MM.1S (cell line): ENCODE measurements at regions not wholly inside any gene's neighbourhood (a gene's known extent, or its start where the extent isn't known, plus 50 kb on each side); places are given as distances from the start of the nearest gene placed in this dataset.

Experiments
- DNase-seq: peaks from one replicate; pipeline ENCODE4 v3.0.0-alpha.2; 2015
- H2AFZ ChIP-seq: fragments of 300-600 bp; sonication (generic); 2 replicates; pipeline ENCODE4 v1.6.0; 2016; ENCODE audit warnings: antibody characterized with exemption, low read length
- H3F3A ChIP-seq: fragments of 300-600 bp; sonication (generic); 2 replicates; pipeline ENCODE4 v1.6.1; 2016; ENCODE audit warnings: mild to moderate bottlenecking, antibody characterized with exemption, low read length, moderate library complexity, mixed read lengths; ENCODE audit not compliant: insufficient read depth
- H3K27ac ChIP-seq: fragments of 300-600 bp; sonication (generic); 2 replicates; pipeline ENCODE4 v1.5.1; 2016; ENCODE audit warnings: mild to moderate bottlenecking, low read length
- H3K27me3 ChIP-seq: fragments of 300-600 bp; sonication (generic); replicated peaks from 2 replicates; pipeline ENCODE4 v1.6.0; 2016; ENCODE audit warnings: low read length; ENCODE audit not compliant: insufficient read depth
- H3K36me3 ChIP-seq: fragments of 300-600 bp; sonication (generic); replicated peaks from 2 replicates; pipeline ENCODE4 v1.6.1; 2016; ENCODE audit warnings: mild to moderate bottlenecking, low read length, mixed read lengths; ENCODE audit not compliant: insufficient read depth
- H3K4me1 ChIP-seq: fragments of 300-600 bp; sonication (generic); 2 replicates; pipeline ENCODE4 v1.6.1; 2016; ENCODE audit warnings: low read length, mixed read lengths
- H3K4me2 ChIP-seq: fragments of 300-600 bp; sonication (generic); 2 replicates; pipeline ENCODE4 v1.6.0; 2016; ENCODE audit warnings: low read depth, low read length
- H3K4me3 ChIP-seq: fragments of 300-600 bp; sonication (generic); 2 replicates; pipeline ENCODE4 v1.5.1; 2016; ENCODE audit warnings: low read length, mixed read lengths
- H3K79me2 ChIP-seq: fragments of 300-600 bp; sonication (generic); 2 replicates; pipeline ENCODE4 v1.6.1; 2016; ENCODE audit warnings: mixed run types, low read length, mixed read lengths
- H3K9ac ChIP-seq: fragments of 300-600 bp; sonication (generic); 2 replicates; pipeline ENCODE4 v1.6.1; 2016; ENCODE audit warnings: low read length, mixed read lengths
- H3K9me2 ChIP-seq: fragments of 300-600 bp; sonication (generic); replicated peaks from 2 replicates; pipeline ENCODE4 v1.6.1; 2016; ENCODE audit warnings: mild to moderate bottlenecking, low read length, mixed read lengths; ENCODE audit not compliant: insufficient read depth
- H3K9me3 ChIP-seq: fragments of 300-600 bp; sonication (generic); replicated peaks from 2 replicates; pipeline ENCODE4 v1.6.1; 2016; ENCODE audit warnings: mild to moderate bottlenecking, low read length, mixed read lengths; ENCODE audit not compliant: insufficient read depth
- H4K20me1 ChIP-seq: fragments of 300-600 bp; sonication (generic); 2 replicates; pipeline ENCODE4 v1.6.1; 2016; ENCODE audit warnings: mild to moderate bottlenecking, low read length, moderate library complexity, mixed read lengths; ENCODE audit not compliant: insufficient read depth
- CTCF ChIP-seq: fragments of 300-600 bp; sonication (generic); IDR thresholded peaks from 2 replicates; pipeline ENCODE4 v1.5.1; 2016; ENCODE audit warnings: antibody characterized with exemption, low read length, mixed read lengths
- EZH2 ChIP-seq: fragments of 300-600 bp; sonication (generic); optimal IDR thresholded peaks from 2 replicates; pipeline ENCODE3; 2017; ENCODE audit warnings: low read depth, mild to moderate bottlenecking, antibody characterized with exemption, low read length, mixed read lengths
- EZH2phosphoT487 ChIP-seq: fragments of 300-600 bp; sonication (generic); IDR thresholded peaks from 2 replicates; pipeline ENCODE4 v1.6.1; 2018; ENCODE audit warnings: antibody characterized with exemption, low read length

- peaks cover 7% of the 10 kb centered on the region; the same call in 1 of the 2 replicates for H3K4me1 ChIP-seq
- H3K4me2 ChIP-seq, result no peak overlapping the region
- H3K79me2 ChIP-seq, result no peaks in the 10 kb centered on the region
- 0 out of 2 replicates have a peak, but pooled peaks cover 5% of the 10 kb centered on the region for H3K27me3 ChIP-seq
- TF ChIP-seq EZH2 (no peak), EZH2phosphoT487 (no peak), CTCF (no peak)
- H3K9me3 ChIP-seq, result no peaks in the 10 kb centered on the region
- H3K4me3 ChIP-seq, result no peak overlapping the region
- H3K9ac ChIP-seq, result no peak overlapping the region
- no peak overlapping the region for H2AFZ ChIP-seq
- H3F3A ChIP-seq, result no peaks in the 10 kb centered on the region
- no peaks in the 10 kb centered on the region for H3K36me3 ChIP-seq
- no peaks in the 10 kb centered on the region for H3K9me2 ChIP-seq
- H4K20me1 ChIP-seq, result no peaks in the 10 kb centered on the region
- H3K27ac ChIP-seq, result no peak overlapping the region
- no peak for DNase-seq
These were observed 306.5 kb upstream of the NR5A2 start for GRCh38 chr1:199721001-199721400.

GRCh38 chr1:199723250-199723956 lies 304.1 kb upstream of the NR5A2 start:
- Histone ChIP-seq H3K36me3 (no peaks in the 10 kb centered on the region), H4K20me1 (no peaks in the 10 kb centered on the region), H3K9me3 (no peaks in the 10 kb centered on the region), H3K79me2 (no peaks in the 10 kb centered on the region), H3K4me3 (no peak overlapping the region), H3K27ac (no peak overlapping the region), H3K9me2 (no peaks in the 10 kb centered on the region), H3F3A (no peaks in the 10 kb centered on the region), H2AFZ (no peak overlapping the region), H3K4me1 (peaks cover 7% of the 10 kb centered on the region; the same call in 1 of the 2 replicates), H3K4me2 (no peak overlapping the region), H3K9ac (no peak overlapping the region), H3K27me3 (0 out of 2 replicates have a peak, but pooled peaks cover 12% of the 10 kb centered on the region)
- no peak for TF ChIP-seq EZH2
- no peak for DNase-seq

GRCh38 chr1:199724049-199724448 lies 303.5 kb upstream of the NR5A2 start:
- Histone ChIP-seq H3K9ac (no peak overlapping the region), H3F3A (no peaks in the 10 kb centered on the region), H3K9me3 (no peaks in the 10 kb centered on the region), H2AFZ (no peak overlapping the region), H4K20me1 (no peaks in the 10 kb centered on the region), H3K4me3 (no peak overlapping the region), H3K4me1 (peaks cover 7% of the 10 kb centered on the region; the same call in 1 of the 2 replicates), H3K27ac (no peak overlapping the region), H3K27me3 (0 out of 2 replicates have a peak, but pooled peaks cover 12% of the 10 kb centered on the region), H3K36me3 (no peaks in the 10 kb centered on the region), H3K79me2 (no peaks in the 10 kb centered on the region), H3K4me2 (no peak overlapping the region), H3K9me2 (no peaks in the 10 kb centered on the region)
- DNase-seq, result no peak
- TF ChIP-seq EZH2phosphoT487 (no peak), EZH2 (no peak)

- Histone ChIP-seq H3K36me3 (no peaks in the 10 kb centered on the region), H3K9me2 (no peaks in the 10 kb centered on the region), H3K79me2 (no peaks in the 10 kb centered on the region), H3K9me3 (no peaks in the 10 kb centered on the region), H3K9ac (no peak overlapping the region), H3K4me2 (no peak overlapping the region), H3K4me1 (peaks cover 7% of the 10 kb centered on the region; the same call in 1 of the 2 replicates), H3F3A (no peaks in the 10 kb centered on the region), H3K27me3 (0 out of 2 replicates have a peak, but pooled peaks cover 12% of the 10 kb centered on the region), H3K27ac (no peak overlapping the region), H3K4me3 (no peak overlapping the region), H4K20me1 (no peaks in the 10 kb centered on the region), H2AFZ (no peak overlapping the region)
- no peak for TF ChIP-seq CTCF
- no peak for TF ChIP-seq EZH2
- no peak for TF ChIP-seq EZH2phosphoT487
- DNase-seq, result peak; percentile 80
These were observed 302.4 kb upstream of the NR5A2 start for GRCh38 chr1:199725002-199725565.
